ENCODE measurements at regions not wholly inside any gene's neighbourhood (a gene's known extent, or its start where the extent isn't known, plus 50 kb on each side); places are given as distances from the start of the nearest gene placed in this dataset.
A peak's percentile ranks its signal among the peaks of the same experiment; 100 is the strongest.
"Not testable (repeated sequence)": the region's sequence is repeated elsewhere in the genome, so short reads cannot be mapped to it uniquely, and the experiment has no call there.

GRCh38 chr1:9444532-9444931 is 94.7 kb upstream of the SLC25A33 start:
- no peak for DNase-seq (ENCODE audit: low read depth, low spot score)
- H3K27ac ChIP-seq, result no peak overlapping the region

GRCh38 chr1:9445081-9445480 is 94.2 kb upstream of the SLC25A33 start:
- not testable (repeated sequence) for H3K27ac ChIP-seq; H3K36me3 ChIP-seq (ENCODE audit: insufficient read depth, low read length); H3K4me3 ChIP-seq; DNase-seq (ENCODE audit: low read depth, low spot score); H3K9me3 ChIP-seq (ENCODE audit: low read depth, low read length); H3K9ac ChIP-seq (ENCODE audit: insufficient read length)

More at GRCh38 chr1:9444532-9444931, 94.7 kb upstream of the SLC25A33 start:
- no peaks in the 10 kb centered on the region for H3K36me3 ChIP-seq (ENCODE audit: insufficient read depth, low read length)
- no peak overlapping the region for H3K9ac ChIP-seq (ENCODE audit: insufficient read length)
- H3K4me3 ChIP-seq, result no peak overlapping the region
- no peaks in the 10 kb centered on the region for H3K9me3 ChIP-seq (ENCODE audit: low read depth, low read length)
- TF ChIP-seq FOXP2 (optimal IDR thresholded peaks at IDR 0.05; ENCODE audit: control extremely low read depth, extremely low read length, insufficient read depth), result no peak
- no peak for TF ChIP-seq POLR2AphosphoS5 (IDR thresholded peaks at IDR 0.05; ENCODE audit: borderline replicate concordance, low read depth, low read length)
- no peak for TF ChIP-seq EZH2 (IDR thresholded peaks at IDR 0.05)

- Histone ChIP-seq H3K4me3 (no peak overlapping the region), H3K36me3 (ENCODE audit: insufficient read depth, low read length) (no peaks in the 10 kb centered on the region), H3K27ac (no peak overlapping the region), H3K9ac (ENCODE audit: insufficient read length) (no peak overlapping the region), H3K9me3 (ENCODE audit: low read depth, low read length) (no peaks in the 10 kb centered on the region)
- TF ChIP-seq FOXP2 (optimal IDR thresholded peaks at IDR 0.05; ENCODE audit: control extremely low read depth, extremely low read length, insufficient read depth) (no peak), POLR2AphosphoS5 (IDR thresholded peaks at IDR 0.05; ENCODE audit: borderline replicate concordance, low read depth, low read length) (no peak), EZH2 (IDR thresholded peaks at IDR 0.05) (no peak)
- DNase-seq (ENCODE audit: low read depth, low spot score), result no peak
Measured at GRCh38 chr1:9447215-9447960, 91.9 kb upstream of the SLC25A33 start.

- no peaks in the 10 kb centered on the region for H3K36me3 ChIP-seq (ENCODE audit: insufficient read depth, low read length)
- peak overlapping the region; percentile 68 for H3K4me3 ChIP-seq
- peak overlapping the region; percentile 44 for H3K27ac ChIP-seq
- TF ChIP-seq FOXP2 (optimal IDR thresholded peaks at IDR 0.05; ENCODE audit: control extremely low read depth, extremely low read length, insufficient read depth) (no peak), POLR2AphosphoS5 (IDR thresholded peaks at IDR 0.05; ENCODE audit: borderline replicate concordance, low read depth, low read length) (no peak), EZH2 (IDR thresholded peaks at IDR 0.05) (no peak)
- H3K9me3 ChIP-seq (ENCODE audit: low read depth, low read length), result no peaks in the 10 kb centered on the region
- H3K9ac ChIP-seq (ENCODE audit: insufficient read length), result peak overlapping the region; percentile 17
- DNase-seq (ENCODE audit: low read depth, low spot score), result no peak
Measured at GRCh38 chr1:9448132-9449109, 90.8 kb upstream of the SLC25A33 start.

GRCh38 chr1:9449110-9449627 is 90.1 kb upstream of the SLC25A33 start:
- H3K9ac ChIP-seq (ENCODE audit: insufficient read length), result peak overlapping the region; percentile 17
- peak; percentile 22 for DNase-seq (ENCODE audit: low read depth, low spot score)
- H3K9me3 ChIP-seq (ENCODE audit: low read depth, low read length), result no peaks in the 10 kb centered on the region
- no peak for TF ChIP-seq FOXP2 (optimal IDR thresholded peaks at IDR 0.05; ENCODE audit: control extremely low read depth, extremely low read length, insufficient read depth)
- TF ChIP-seq POLR2AphosphoS5 (IDR thresholded peaks at IDR 0.05; ENCODE audit: borderline replicate concordance, low read depth, low read length), result no peak
- TF ChIP-seq EZH2 (IDR thresholded peaks at IDR 0.05), result no peak
- peak overlapping the region; percentile 44 for H3K27ac ChIP-seq
- no peaks in the 10 kb centered on the region for H3K36me3 ChIP-seq (ENCODE audit: insufficient read depth, low read length)
- H3K4me3 ChIP-seq, result peak overlapping the region; percentile 68

GRCh38 chr1:9449976-9450696 is 89.1 kb upstream of the SLC25A33 start:
- Histone ChIP-seq H3K9me3 (ENCODE audit: low read depth, low read length) (no peaks in the 10 kb centered on the region), H3K9ac (ENCODE audit: insufficient read length) (no peak overlapping the region), H3K36me3 (ENCODE audit: insufficient read depth, low read length) (no peaks in the 10 kb centered on the region), H3K4me3 (no peak overlapping the region), H3K27ac (no peak overlapping the region)
- TF ChIP-seq FOXP2 (optimal IDR thresholded peaks at IDR 0.05; ENCODE audit: control extremely low read depth, extremely low read length, insufficient read depth) (no peak), POLR2AphosphoS5 (IDR thresholded peaks at IDR 0.05; ENCODE audit: borderline replicate concordance, low read depth, low read length) (no peak), EZH2 (IDR thresholded peaks at IDR 0.05) (no peak)
- no peak for DNase-seq (ENCODE audit: low read depth, low spot score)

- no peak for DNase-seq (ENCODE audit: low read depth, low spot score)
- Histone ChIP-seq H3K36me3 (ENCODE audit: insufficient read depth, low read length) (no peaks in the 10 kb centered on the region), H3K27ac (no peak overlapping the region), H3K9me3 (ENCODE audit: low read depth, low read length) (no peaks in the 10 kb centered on the region), H3K4me3 (no peak overlapping the region), H3K9ac (ENCODE audit: insufficient read length) (no peak overlapping the region)
- TF ChIP-seq EZH2 (IDR thresholded peaks at IDR 0.05) (no peak), FOXP2 (optimal IDR thresholded peaks at IDR 0.05; ENCODE audit: control extremely low read depth, extremely low read length, insufficient read depth) (no peak), POLR2AphosphoS5 (IDR thresholded peaks at IDR 0.05; ENCODE audit: borderline replicate concordance, low read depth, low read length) (no peak)
Measured at GRCh38 chr1:9451081-9451480, 88.2 kb upstream of the SLC25A33 start.
